ENCODE measurements at regions not wholly inside any gene's neighbourhood (a gene's known extent, or its start where the extent isn't known, plus 50 kb on each side); places are given as distances from the start of the nearest gene placed in this dataset.

GRCh38 chr20:55784036-55784435, 221.3 kb downstream of the CBLN4 start:
- TF ChIP-seq EZH2 (IDR thresholded peaks at IDR 0.05; ENCODE audit: low read length, missing control alignments) (no peak), CTCF (conservative IDR thresholded peaks at IDR 0.05 in 1 of 2, IDR thresholded peaks at IDR 0.05 in 1 of 2; ENCODE audit: low read depth in 1 of 2, low read length in 2 of 2) (no peak)
- no peaks in the 10 kb centered on the region for H3K4me1 ChIP-seq (ENCODE audit: control insufficient read depth, extremely low read depth, insufficient read depth, low read length)
- DNase-seq (ENCODE audit: low read depth in 2 of 2), result no peak

GRCh38 chr20:55783381-55783780, 221.9 kb downstream of the CBLN4 start:
- no peak overlapping the region for H3K4me2 ChIP-seq (ENCODE audit: extremely low read depth, insufficient read depth, low read length)
- no peak overlapping the region for H3K4me3 ChIP-seq (replicated peaks in 1 of 4; ENCODE audit: control extremely low read depth in 1 of 4, insufficient read depth in 1 of 4, low read depth in 3 of 4, low read length in 4 of 4)
- no peak overlapping the region for H3K27ac ChIP-seq (ENCODE audit: insufficient read depth, low read length)
- H4K20me1 ChIP-seq (ENCODE audit: control insufficient read depth, extremely low read depth, insufficient read depth, low read length), result no peaks in the 10 kb centered on the region
- no peak overlapping the region for H3K9ac ChIP-seq (ENCODE audit: insufficient read depth, low read length)
- H3K9me3 ChIP-seq (ENCODE audit: control insufficient read depth, insufficient read depth, low read depth, low read length), result no peaks in the 10 kb centered on the region
- H3K79me2 ChIP-seq (ENCODE audit: control insufficient read depth, insufficient read depth, low read length), result no peaks in the 10 kb centered on the region
- H3K27me3 ChIP-seq (ENCODE audit: control insufficient read depth, insufficient read depth, low read length), result no peaks in the 10 kb centered on the region
- TF ChIP-seq EZH2 (IDR thresholded peaks at IDR 0.05; ENCODE audit: low read length, missing control alignments) (no peak), CTCF (conservative IDR thresholded peaks at IDR 0.05 in 1 of 2, IDR thresholded peaks at IDR 0.05 in 1 of 2; ENCODE audit: low read depth in 1 of 2, low read length in 2 of 2) (no peak)
- DNase-seq (ENCODE audit: low read depth in 2 of 2), result no peak
- H3K36me3 ChIP-seq (ENCODE audit: control insufficient read depth, insufficient read depth, low read length), result no peaks in the 10 kb centered on the region
- no peaks in the 10 kb centered on the region for H3K4me1 ChIP-seq (ENCODE audit: control insufficient read depth, extremely low read depth, insufficient read depth, low read length)
- no peak overlapping the region for H2AFZ ChIP-seq (ENCODE audit: low read length)

More at GRCh38 chr20:55784036-55784435, 221.3 kb downstream of the CBLN4 start:
- H3K9ac ChIP-seq (ENCODE audit: insufficient read depth, low read length), result no peak overlapping the region
- H4K20me1 ChIP-seq (ENCODE audit: control insufficient read depth, extremely low read depth, insufficient read depth, low read length), result no peaks in the 10 kb centered on the region
- no peaks in the 10 kb centered on the region for H3K36me3 ChIP-seq (ENCODE audit: control insufficient read depth, insufficient read depth, low read length)
- H2AFZ ChIP-seq (ENCODE audit: low read length), result no peak overlapping the region
- H3K27me3 ChIP-seq (ENCODE audit: control insufficient read depth, insufficient read depth, low read length), result no peaks in the 10 kb centered on the region
- H3K9me3 ChIP-seq (ENCODE audit: control insufficient read depth, insufficient read depth, low read depth, low read length), result no peaks in the 10 kb centered on the region
- H3K4me3 ChIP-seq (replicated peaks in 1 of 4; ENCODE audit: control extremely low read depth in 1 of 4, insufficient read depth in 1 of 4, low read depth in 3 of 4, low read length in 4 of 4), result no peak overlapping the region
- H3K4me2 ChIP-seq (ENCODE audit: extremely low read depth, insufficient read depth, low read length), result no peak overlapping the region
- H3K79me2 ChIP-seq (ENCODE audit: control insufficient read depth, insufficient read depth, low read length), result no peaks in the 10 kb centered on the region
- no peak overlapping the region for H3K27ac ChIP-seq (ENCODE audit: insufficient read depth, low read length)

GRCh38 chr20:55782912-55783253, 222.4 kb downstream of the CBLN4 start:
- Histone ChIP-seq H3K4me1 (ENCODE audit: control insufficient read depth, extremely low read depth, insufficient read depth, low read length) (no peaks in the 10 kb centered on the region), H4K20me1 (ENCODE audit: control insufficient read depth, extremely low read depth, insufficient read depth, low read length) (no peaks in the 10 kb centered on the region), H3K4me3 (replicated peaks in 1 of 4; ENCODE audit: control extremely low read depth in 1 of 4, insufficient read depth in 1 of 4, low read depth in 3 of 4, low read length in 4 of 4) (no peak overlapping the region), H3K9me3 (ENCODE audit: control insufficient read depth, insufficient read depth, low read depth, low read length) (no peaks in the 10 kb centered on the region), H3K79me2 (ENCODE audit: control insufficient read depth, insufficient read depth, low read length) (no peaks in the 10 kb centered on the region), H3K4me2 (ENCODE audit: extremely low read depth, insufficient read depth, low read length) (no peak overlapping the region), H2AFZ (ENCODE audit: low read length) (no peak overlapping the region), H3K36me3 (ENCODE audit: control insufficient read depth, insufficient read depth, low read length) (no peaks in the 10 kb centered on the region), H3K9ac (ENCODE audit: insufficient read depth, low read length) (no peak overlapping the region), H3K27ac (ENCODE audit: insufficient read depth, low read length) (no peak overlapping the region), H3K27me3 (ENCODE audit: control insufficient read depth, insufficient read depth, low read length) (no peaks in the 10 kb centered on the region)
- TF ChIP-seq EZH2 (IDR thresholded peaks at IDR 0.05; ENCODE audit: low read length, missing control alignments) (no peak), CTCF (conservative IDR thresholded peaks at IDR 0.05 in 1 of 2, IDR thresholded peaks at IDR 0.05 in 1 of 2; ENCODE audit: low read depth in 1 of 2, low read length in 2 of 2) (no peak)
- no peak for DNase-seq (ENCODE audit: low read depth in 2 of 2)

All from fibroblast of lung (primary cell).